Fibroblast of mammary gland (primary cell): ENCODE measurements at regions not wholly inside any gene's neighbourhood (a gene's known extent, or its start where the extent isn't known, plus 50 kb on each side); places are given as distances from the start of the nearest gene placed in this dataset.

Source experiments
- DNase-seq: peaks from one replicate; pipeline ENCODE4 v3.0.0-alpha.2; 2010; ENCODE audit warnings: low read depth
- H3K4me3 ChIP-seq: 2 replicates; pipeline ENCODE4 v1.5.1; 2011; ENCODE audit warnings: low read depth, mild to moderate bottlenecking, low read length, moderate library complexity; ENCODE audit not compliant: control insufficient read depth
- CTCF ChIP-seq: conservative IDR thresholded peaks from 2 replicates; pipeline ENCODE4 v1.5.1; 2011; ENCODE audit warnings: low read depth, low read length, inconsistent platforms; ENCODE audit not compliant: control insufficient read depth, insufficient read depth

GRCh38 chr7:110007320-110008063 lies 1083.4 kb upstream of the LRRN3 start:
- no peak for DNase-seq
- H3K4me3 ChIP-seq = no peak overlapping the region
- no peak for TF ChIP-seq CTCF

- no peak for DNase-seq
- no peak for TF ChIP-seq CTCF
- H3K4me3 ChIP-seq = no peak overlapping the region
Observed at GRCh38 chr7:110010359-110010758, 1080.6 kb upstream of the LRRN3 start.

- no peak for TF ChIP-seq CTCF
- no peak overlapping the region for H3K4me3 ChIP-seq
- no peak for DNase-seq
Observed at GRCh38 chr7:110017405-110017804, 1073.5 kb upstream of the LRRN3 start.

DNA sequence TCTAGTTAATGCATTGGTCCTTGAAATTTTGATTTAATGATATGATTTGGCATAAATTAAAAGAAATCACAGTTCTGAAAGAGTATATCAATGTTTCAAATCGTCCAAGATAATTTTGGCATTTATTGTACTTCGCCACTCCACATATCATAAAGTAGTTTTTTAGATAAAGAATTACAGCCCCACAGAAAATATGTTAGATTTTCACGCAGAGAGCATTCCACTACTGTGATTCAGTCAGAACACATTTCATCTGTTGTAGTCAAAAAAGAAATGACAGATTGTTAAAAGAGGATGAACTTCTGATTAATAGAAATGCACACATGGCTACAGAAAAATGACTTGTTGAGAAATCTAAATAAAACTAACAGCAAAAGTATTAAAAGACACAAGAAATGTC lies 1063.5 kb upstream of the LRRN3 start:
- H3K4me3 ChIP-seq = no peak overlapping the region
- DNase-seq = no peak
- no peak for TF ChIP-seq CTCF

DNA sequence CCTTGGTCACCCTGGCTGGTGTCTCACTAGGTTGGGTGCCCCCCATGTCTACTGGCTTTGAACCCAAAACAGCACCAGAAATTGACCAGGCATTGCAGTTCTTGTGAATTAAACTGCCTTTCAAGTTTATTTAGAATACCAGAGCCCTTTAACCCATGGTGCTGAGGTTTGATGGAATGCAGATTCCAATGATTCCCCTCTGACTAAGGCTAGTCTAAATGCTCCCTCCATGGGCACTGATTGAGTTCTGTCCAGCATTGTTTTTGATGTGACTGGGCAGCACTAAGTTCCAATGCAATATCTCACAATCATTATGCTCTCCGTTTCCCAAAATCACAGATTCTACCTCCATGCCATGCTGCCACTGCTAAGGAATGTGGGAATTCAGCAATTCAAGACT lies 1047.4 kb upstream of the LRRN3 start:
- DNase-seq = no peak
- no peak for TF ChIP-seq CTCF
- no peak overlapping the region for H3K4me3 ChIP-seq

DNA sequence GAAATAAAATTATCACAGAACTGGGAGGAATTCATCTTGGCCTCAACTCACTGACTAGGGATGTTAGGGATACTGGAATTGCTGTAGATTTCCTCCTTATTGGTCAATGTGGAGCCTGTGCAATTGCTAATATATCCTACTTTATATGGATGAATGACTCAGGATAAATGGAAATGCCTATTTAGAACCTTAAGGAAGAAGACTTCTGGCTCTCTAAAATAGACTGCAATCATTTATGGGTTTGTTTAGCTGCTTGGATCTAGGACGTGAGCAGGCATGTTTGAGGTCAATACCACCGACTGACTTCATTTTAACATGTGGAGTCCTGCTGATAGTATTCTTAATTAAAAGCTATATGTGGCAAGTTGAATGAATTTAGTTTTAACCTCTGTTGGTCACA lies 1040.1 kb upstream of the LRRN3 start:
- no peak overlapping the region for H3K4me3 ChIP-seq
- DNase-seq = no peak
- TF ChIP-seq CTCF = no peak

GRCh38 chr7:110051372-110051771 lies 1039.6 kb upstream of the LRRN3 start:
- H3K4me3 ChIP-seq = no peak overlapping the region
- no peak for TF ChIP-seq CTCF
- no peak for DNase-seq
